DOHH2 (cell line): ENCODE measurements at regions not wholly inside any gene's neighbourhood (a gene's known extent, or its start where the extent isn't known, plus 50 kb on each side); places are given as distances from the start of the nearest gene placed in this dataset.

Source experiments
- CTCF ChIP-seq: fragments of 200-600 bp; sonication (generic); IDR thresholded peaks from one replicate; pipeline ENCODE4 v1.5.1; 2014; ENCODE audit warnings: antibody characterized with exemption, mild to moderate bottlenecking, low read depth, low read length; ENCODE audit not compliant: poor library complexity, severe bottlenecking
- EZH2phosphoT487 ChIP-seq: fragments of 200-600 bp; sonication (generic); IDR thresholded peaks from 2 replicates; pipeline ENCODE4 v1.6.1; 2017; ENCODE audit warnings: borderline replicate concordance, mild to moderate bottlenecking, antibody characterized with exemption, low read length, moderate library complexity, mixed read lengths

GRCh38 chr1:219062161-219062560, 111.5 kb upstream of the LYPLAL1 start:
- TF ChIP-seq CTCF (no peak), EZH2phosphoT487 (no peak)
